Renal pelvis (tissue), 1 donor: ENCODE measurements at regions not wholly inside any gene's neighbourhood (a gene's known extent, or its start where the extent isn't known, plus 50 kb on each side); places are given as distances from the start of the nearest gene placed in this dataset.
"Not testable (repeated sequence)": the region's sequence is repeated elsewhere in the genome, so short reads cannot be mapped to it uniquely, and the experiment has no call there.

Source experiments
- DNase-seq: peaks from one replicate; pipeline ENCODE4 v3.0.0-alpha.2; 2013

- no peak for DNase-seq
Observed at GRCh38 chr17:68097161-68097805, 61.7 kb downstream of the KPNA2 start.

- not testable (repeated sequence) for DNase-seq
Observed at GRCh38 chr17:68099341-68099753, 63.8 kb downstream of the KPNA2 start.

GRCh38 chr17:68100000-68100641 is 64.6 kb downstream of the KPNA2 start:
- DNase-seq: no peak

GRCh38 chr17:68101075-68101986 is 65.8 kb downstream of the KPNA2 start:
- DNase-seq: peak; percentile 92

GRCh38 chr17:68101987-68102314 is 66.4 kb downstream of the KPNA2 start:
- DNase-seq: no peak

GRCh38 chr17:68102318-68102758 is 66.8 kb downstream of the KPNA2 start:
- DNase-seq: no peak

GRCh38 chr17:68103148-68103547 is 67.6 kb downstream of the KPNA2 start:
- DNase-seq: no peak

- no peak for DNase-seq
Observed at GRCh38 chr17:68106085-68106484, 70.5 kb downstream of the KPNA2 start.

- DNase-seq: no peak
Observed at GRCh38 chr17:68107373-68107772, 71.8 kb downstream of the KPNA2 start.

GRCh38 chr17:68108313-68109000 is 72.9 kb downstream of the KPNA2 start:
- no peak for DNase-seq

- not testable (repeated sequence) for DNase-seq
Observed at GRCh38 chr17:68109404-68109803, 73.9 kb downstream of the KPNA2 start.

GRCh38 chr17:68116211-68116610 is 80.7 kb downstream of the KPNA2 start:
- DNase-seq: not testable (repeated sequence)

GRCh38 chr17:68122587-68122986 is 87.1 kb downstream of the KPNA2 start:
- DNase-seq: no peak

GRCh38 chr17:68125111-68125870 is 89.8 kb downstream of the KPNA2 start:
- no peak for DNase-seq

GRCh38 chr17:68127914-68128313 is 92.4 kb downstream of the KPNA2 start:
- no peak for DNase-seq

GRCh38 chr17:68131456-68131855 is 95.9 kb downstream of the KPNA2 start:
- no peak for DNase-seq

- DNase-seq: no peak
Observed at GRCh38 chr17:68133346-68134045, 98.0 kb downstream of the KPNA2 start.

- DNase-seq: no peak
Observed at GRCh38 chr17:68134046-68134637, 98.6 kb downstream of the KPNA2 start.

- no peak for DNase-seq
Observed at GRCh38 chr17:68134731-68135130, 99.2 kb downstream of the KPNA2 start.

GRCh38 chr17:68135141-68135887 is 99.8 kb downstream of the KPNA2 start:
- no peak for DNase-seq
